ENCODE measurements at regions not wholly inside any gene's neighbourhood (a gene's known extent, or its start where the extent isn't known, plus 50 kb on each side); places are given as distances from the start of the nearest gene placed in this dataset.
"Not testable (repeated sequence)": the region's sequence is repeated elsewhere in the genome, so short reads cannot be mapped to it uniquely, and the experiment has no call there.

DNA sequence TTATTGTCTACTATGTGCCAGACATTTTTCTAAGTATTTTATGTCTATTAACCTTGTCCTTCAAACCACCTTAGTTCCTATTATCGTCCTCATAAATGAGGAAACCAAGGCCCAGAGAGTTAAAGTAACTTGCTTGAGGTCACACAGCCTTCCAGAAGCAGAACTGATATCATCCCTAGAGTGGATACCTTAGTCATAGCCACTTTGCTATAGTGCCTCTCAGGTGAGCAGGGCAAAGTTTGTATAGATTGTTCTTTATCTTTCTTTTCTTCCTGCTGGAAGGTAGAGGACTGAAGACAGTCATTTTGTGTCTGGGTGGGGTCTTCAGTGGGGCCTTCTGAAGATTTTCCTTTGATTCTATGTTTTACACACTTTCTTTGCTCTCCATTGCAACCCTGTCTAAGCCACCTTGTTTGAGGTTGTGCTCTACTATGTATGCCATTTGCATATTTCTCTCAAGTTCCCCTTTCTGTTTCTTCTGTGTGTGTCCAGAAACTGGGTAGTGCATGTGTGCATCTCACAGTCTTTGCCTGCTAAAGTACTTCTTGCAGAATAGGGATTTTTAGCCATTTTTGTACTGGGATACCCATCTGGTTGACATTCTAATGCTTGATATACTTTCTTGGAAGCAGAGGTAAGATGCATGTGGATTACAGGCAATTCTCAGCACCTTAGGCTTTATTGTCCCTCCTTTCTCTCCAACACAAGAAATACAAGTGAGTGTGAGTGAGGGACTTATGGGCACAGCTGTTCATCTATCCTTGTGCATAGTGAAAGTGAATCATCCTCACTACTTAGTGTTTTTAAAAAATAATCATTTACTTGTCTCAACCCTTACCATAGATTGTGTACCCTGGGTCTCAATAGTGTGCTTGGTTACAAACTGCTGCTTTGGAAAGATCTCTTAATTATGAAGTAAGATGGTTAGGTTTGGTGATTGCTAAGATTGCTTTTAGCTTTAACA, 207.6 kb upstream of the HMCN1 start:
- H3K27ac ChIP-seq = no peak overlapping the region
- no peak for ATAC-seq
- H3K36me3 ChIP-seq = no peaks in the 10 kb centered on the region
- no peaks in the 10 kb centered on the region for H3K27me3 ChIP-seq (ENCODE audit: low read depth)
- H3K4me1 ChIP-seq = no peaks in the 10 kb centered on the region
- intact Hi-C loops (cut with DNase I) = no loop called here
- no peaks in the 10 kb centered on the region for H3K9me3 ChIP-seq
- no peak overlapping the region for H3K4me3 ChIP-seq
- no peak for DNase-seq
- TF ChIP-seq CTCF (IDR thresholded peaks at IDR 0.05) = no peak

DNA sequence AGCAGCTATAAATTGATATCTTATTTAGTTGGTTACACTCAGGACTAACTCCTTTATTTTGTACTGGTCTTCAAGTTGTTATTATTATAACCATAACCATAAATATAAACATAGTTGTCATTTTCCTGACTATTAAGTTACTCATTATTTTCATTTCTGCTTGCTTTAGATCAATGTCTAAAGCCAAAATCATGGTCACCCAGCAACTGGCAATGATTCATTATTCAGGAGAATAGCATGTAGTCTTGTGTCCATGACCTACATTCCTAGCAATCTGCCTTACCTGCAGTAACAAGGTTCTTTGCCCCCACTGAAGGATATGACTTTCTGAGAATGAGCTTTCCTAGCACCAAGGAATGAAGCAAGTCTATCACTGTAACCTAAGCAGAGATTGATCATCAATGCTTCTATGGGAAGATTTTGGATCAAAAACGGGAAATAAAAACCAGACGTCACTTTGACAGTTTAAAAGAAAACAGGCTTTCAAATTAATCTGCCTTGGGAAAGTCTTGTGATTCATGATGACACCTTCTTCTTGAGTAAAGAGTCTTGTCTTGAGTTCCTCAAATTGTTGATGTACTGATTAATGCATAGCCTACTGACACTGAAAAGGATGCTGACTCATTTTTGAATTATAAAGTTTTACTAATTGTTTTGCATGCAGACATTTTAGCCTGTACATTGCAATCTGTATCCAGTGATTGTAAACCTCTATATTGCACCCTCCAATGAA, 203.3 kb upstream of the IVNS1ABP start:
- peaks cover 4% of the 10 kb centered on the region for H3K9me3 ChIP-seq
- intact Hi-C loops (cut with DNase I) = no loop called here
- H3K36me3 ChIP-seq = no peaks in the 10 kb centered on the region
- ATAC-seq (peak in 1 of 2 donors; percentile 51), DNase-seq (no peak)
- no peaks in the 10 kb centered on the region for H3K27me3 ChIP-seq (ENCODE audit: low read depth)
- no peak overlapping the region for H3K4me3 ChIP-seq
- H3K4me1 ChIP-seq = no peaks in the 10 kb centered on the region
- no peak overlapping the region for H3K27ac ChIP-seq
- no peak for TF ChIP-seq CTCF (IDR thresholded peaks at IDR 0.05)

- Histone ChIP-seq H3K4me3 (no peak overlapping the region), H3K27ac (no peak overlapping the region), H3K27me3 (ENCODE audit: low read depth) (no peaks in the 10 kb centered on the region), H3K9me3 (peaks cover 4% of the 10 kb centered on the region), H3K36me3 (no peaks in the 10 kb centered on the region), H3K4me1 (no peaks in the 10 kb centered on the region)
- intact Hi-C loops (cut with DNase I) = no loop called here
- no peak for TF ChIP-seq CTCF (IDR thresholded peaks at IDR 0.05)
- DNase-seq (no peak), ATAC-seq (no peak)
Observed at GRCh38 chr1:185517808-185518419, 200.9 kb upstream of the IVNS1ABP start.

GRCh38 chr1:185517301-185517700, 200.3 kb upstream of the IVNS1ABP start:
- ATAC-seq; H3K4me3 ChIP-seq; H3K9me3 ChIP-seq; H3K36me3 ChIP-seq; H3K4me1 ChIP-seq; H3K27me3 ChIP-seq (ENCODE audit: low read depth); intact Hi-C loops (cut with DNase I); DNase-seq; H3K27ac ChIP-seq: not testable (repeated sequence)

DNA sequence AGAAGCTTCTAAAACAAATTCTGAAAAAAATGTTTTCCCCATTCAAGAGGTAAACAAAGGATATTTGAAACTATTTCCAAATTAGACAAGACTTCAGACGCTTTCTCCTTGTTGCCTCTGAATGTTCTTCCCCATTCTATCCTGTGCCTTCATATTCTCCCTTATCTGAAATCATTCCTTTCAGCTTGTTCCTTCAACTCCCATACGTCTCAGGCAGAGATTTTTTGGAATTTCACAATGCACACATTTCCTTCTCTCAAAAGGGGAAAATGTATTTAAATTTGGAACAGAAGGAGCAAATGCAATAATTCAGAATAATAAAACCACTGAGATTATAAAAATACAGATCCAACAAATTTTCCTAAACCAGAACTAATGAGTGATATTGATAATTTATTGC, 198.7 kb upstream of the IVNS1ABP start:
- no peak overlapping the region for H3K4me3 ChIP-seq
- H3K27ac ChIP-seq = no peak overlapping the region
- TF ChIP-seq CTCF (IDR thresholded peaks at IDR 0.05) = no peak
- no peaks in the 10 kb centered on the region for H3K4me1 ChIP-seq
- intact Hi-C loops (cut with DNase I) = no loop called here
- DNase-seq (no peak), ATAC-seq (no peak)
- H3K36me3 ChIP-seq = no peaks in the 10 kb centered on the region
- H3K9me3 ChIP-seq = peaks cover 4% of the 10 kb centered on the region
- no peaks in the 10 kb centered on the region for H3K27me3 ChIP-seq (ENCODE audit: low read depth)

All from lower lobe of right lung (tissue), 2 donors.